SU-DHL-6 (cell line): ENCODE measurements at regions not wholly inside any gene's neighbourhood (a gene's known extent, or its start where the extent isn't known, plus 50 kb on each side); places are given as distances from the start of the nearest gene placed in this dataset.

Source experiments
- CTCF ChIP-seq: fragments of 200-600 bp; sonication (generic); IDR thresholded peaks from one replicate; pipeline ENCODE4 v1.5.1; 2017; ENCODE audit warnings: antibody characterized with exemption, mild to moderate bottlenecking, low read length, moderate library complexity; ENCODE audit not compliant: insufficient read depth, poor library complexity, severe bottlenecking
- EZH2phosphoT487 ChIP-seq: fragments of 200-600 bp; sonication (generic), shearing (Covaris generic); conservative IDR thresholded peaks from 2 replicates; pipeline ENCODE4 v1.6.1; 2018; ENCODE audit warnings: mild to moderate bottlenecking, antibody characterized with exemption, low read length, moderate library complexity, mixed read lengths

GRCh38 chr17:52368886-52369285, 210.4 kb upstream of the CA10 start:
- TF ChIP-seq CTCF (no peak), EZH2phosphoT487 (no peak)
